ENCODE measurements at regions not wholly inside any gene's neighbourhood (a gene's known extent, or its start where the extent isn't known, plus 50 kb on each side); places are given as distances from the start of the nearest gene placed in this dataset.

- no peak for TF ChIP-seq E2F1 (CRISPR knock-in tag; IDR thresholded peaks at IDR 0.05)
- no peak for TF ChIP-seq E2F4 (CRISPR knock-in tag; IDR thresholded peaks at IDR 0.05; ENCODE audit: borderline replicate concordance, low read depth)
- no peak for TF ChIP-seq MYBL2 (CRISPR knock-in tag; IDR thresholded peaks at IDR 0.05)
- no peak for TF ChIP-seq NR2C2 (CRISPR knock-in tag; IDR thresholded peaks at IDR 0.05)
- TF ChIP-seq ZBTB21 (CRISPR knock-in tag; IDR thresholded peaks at IDR 0.05; ENCODE audit: borderline replicate concordance) = no peak
- TF ChIP-seq ZNF263 (CRISPR knock-in tag; IDR thresholded peaks at IDR 0.05; ENCODE audit: low read depth) = no peak
- no peak for TF ChIP-seq ESRRA (CRISPR knock-in tag; IDR thresholded peaks at IDR 0.05; ENCODE audit: borderline replicate concordance)
Measured at GRCh38 chr2:185185044-185185443, 553.6 kb upstream of the FSIP2 start (continued).

GRCh38 chr2:185187421-185187820 is 551.2 kb upstream of the FSIP2 start:
- Mint-ChIP-seq H3K27me3 (ENCODE audit: low read depth) (no peaks in the 10 kb centered on the region), H3K27ac (no peak overlapping the region), H3K4me1 (no peaks in the 10 kb centered on the region), H3K9me3 (peaks cover 12% of the 10 kb centered on the region), H3K4me3 (no peak overlapping the region), H3K36me3 (no peaks in the 10 kb centered on the region; the same call in none of the 2 replicates)
- ChIA-PET CTCF (no interaction called here), POLR2A (no interaction called here)
- no peak for DNase-seq (ENCODE audit: low spot score)
- no peak for ATAC-seq
- TF ChIP-seq TCF7 (CRISPR knock-in tag; IDR thresholded peaks at IDR 0.05; ENCODE audit: low read depth) (no peak), TEAD4 (CRISPR knock-in tag; IDR thresholded peaks at IDR 0.05) (no peak)

DNA sequence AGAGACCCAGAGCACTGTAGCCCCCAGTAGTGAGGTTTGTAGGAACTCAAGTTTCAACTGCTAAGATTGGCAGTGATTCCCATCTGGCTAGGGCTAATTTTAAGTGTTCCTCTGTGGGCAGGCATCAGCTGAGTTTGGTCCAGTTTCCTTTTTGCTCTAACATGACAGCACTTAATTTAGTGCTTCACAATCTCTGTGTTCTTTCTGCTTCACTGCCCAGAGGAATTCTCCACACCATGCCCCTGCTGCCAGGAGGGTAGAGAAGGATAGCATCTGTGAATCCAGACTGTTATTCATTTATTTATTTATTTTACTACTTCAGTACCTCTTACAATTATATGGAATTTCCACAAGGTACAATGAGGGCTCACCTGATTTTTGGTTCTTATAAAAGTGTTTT is 549.9 kb upstream of the FSIP2 start:
- no peak for ATAC-seq

DNA sequence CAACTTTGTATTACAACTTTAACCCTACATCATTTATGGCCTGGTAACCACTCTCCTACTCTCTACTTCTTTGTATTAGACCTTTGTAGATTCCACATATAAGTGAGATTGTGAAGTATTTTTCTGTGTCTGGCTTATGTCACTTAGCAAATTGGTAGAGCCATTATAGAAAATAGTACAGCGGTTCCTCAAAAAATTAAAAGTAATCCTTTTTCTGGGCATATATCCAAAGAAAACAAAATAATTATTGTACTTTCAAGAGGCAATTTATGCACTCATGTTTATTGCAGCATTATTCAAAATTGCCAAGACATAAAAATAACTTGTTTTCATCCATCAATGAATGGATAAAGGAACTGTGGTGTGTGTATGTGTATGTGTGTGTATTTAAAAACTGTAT is 537.5 kb upstream of the FSIP2 start:
- POLR2A ChIA-PET = no interaction called here
- H3K9me3 Mint-ChIP-seq = peaks cover 8% of the 10 kb centered on the region; the same call in 1 of the 2 replicates
- ATAC-seq (no peak), DNase-seq (ENCODE audit: low spot score) (no peak)
- H3K36me3 Mint-ChIP-seq = no peaks in the 10 kb centered on the region
- CTCF ChIA-PET = no interaction called here
- no peak for TF ChIP-seq FOXJ3 (CRISPR knock-in tag; IDR thresholded peaks at IDR 0.05; ENCODE audit: borderline replicate concordance)
- TF ChIP-seq CREM (CRISPR knock-in tag; IDR thresholded peaks at IDR 0.05) = no peak
- TF ChIP-seq JUN (CRISPR knock-in tag; IDR thresholded peaks at IDR 0.05) = no peak
- TF ChIP-seq, protein P1, sequence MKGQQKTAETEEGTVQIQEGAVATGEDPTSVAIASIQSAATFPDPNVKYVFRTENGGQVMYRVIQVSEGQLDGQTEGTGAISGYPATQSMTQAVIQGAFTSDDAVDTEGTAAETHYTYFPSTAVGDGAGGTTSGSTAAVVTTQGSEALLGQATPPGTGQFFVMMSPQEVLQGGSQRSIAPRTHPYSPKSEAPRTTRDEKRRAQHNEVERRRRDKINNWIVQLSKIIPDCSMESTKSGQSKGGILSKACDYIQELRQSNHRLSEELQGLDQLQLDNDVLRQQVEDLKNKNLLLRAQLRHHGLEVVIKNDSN (CRISPR knock-in tag; IDR thresholded peaks at IDR 0.05) = no peak
- no peak for TF ChIP-seq TCF7 (CRISPR knock-in tag; IDR thresholded peaks at IDR 0.05; ENCODE audit: low read depth)
- no peaks in the 10 kb centered on the region for H3K27me3 Mint-ChIP-seq (ENCODE audit: low read depth)
- no peak overlapping the region for H3K4me3 Mint-ChIP-seq
- no peak overlapping the region for H3K27ac Mint-ChIP-seq
- no peaks in the 10 kb centered on the region for H3K4me1 Mint-ChIP-seq

More for the DNA sequence above, 549.9 kb upstream of the FSIP2 start:
- DNase-seq (ENCODE audit: low spot score) = no peak
- no peaks in the 10 kb centered on the region for H3K4me1 Mint-ChIP-seq
- ChIA-PET CTCF (no interaction called here), POLR2A (no interaction called here)
- no peaks in the 10 kb centered on the region; the same call in none of the 2 replicates for H3K36me3 Mint-ChIP-seq
- TF ChIP-seq, protein P2, sequence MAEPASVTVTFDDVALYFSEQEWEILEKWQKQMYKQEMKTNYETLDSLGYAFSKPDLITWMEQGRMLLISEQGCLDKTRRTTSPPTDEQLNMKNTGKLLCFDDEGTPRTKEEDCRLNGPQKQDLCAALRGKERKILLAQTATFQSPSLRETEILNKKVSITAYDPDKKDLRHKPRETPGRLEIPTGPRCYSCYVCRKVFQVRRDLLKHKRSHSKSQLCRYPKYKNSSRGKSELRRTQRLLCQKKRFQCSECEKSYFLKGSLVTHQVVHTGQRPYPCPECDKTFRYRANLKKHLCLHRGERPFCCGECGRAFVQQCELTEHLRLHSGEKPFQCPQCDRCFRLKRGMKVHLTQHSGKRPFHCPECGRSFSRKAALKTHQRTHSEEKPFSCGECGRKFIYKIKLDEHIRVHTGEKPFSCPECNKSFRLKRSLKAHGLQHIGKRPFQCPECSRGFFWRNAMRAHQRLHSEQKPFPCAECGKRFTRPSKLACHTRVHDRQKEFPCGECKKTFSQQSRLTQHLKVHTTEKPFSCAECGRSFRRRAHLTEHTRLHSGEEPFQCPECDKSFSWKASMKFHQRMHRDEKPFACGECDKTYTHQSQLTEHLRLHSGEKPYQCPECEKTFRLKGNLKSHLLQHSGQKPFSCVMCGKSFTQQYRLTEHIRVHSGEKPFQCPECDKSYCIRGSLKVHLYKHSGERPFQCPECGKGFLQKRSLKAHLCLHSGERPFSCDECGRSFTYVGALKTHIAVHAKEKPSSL (CRISPR knock-in tag; conservative IDR thresholded peaks at IDR 0.05) = no peak
- no peak overlapping the region for H3K27ac Mint-ChIP-seq
- H3K27me3 Mint-ChIP-seq (ENCODE audit: low read depth) = no peaks in the 10 kb centered on the region
- H3K4me3 Mint-ChIP-seq = no peak overlapping the region
- H3K9me3 Mint-ChIP-seq = peaks cover 24% of the 10 kb centered on the region
